A549 (cell line): ENCODE measurements at regions not wholly inside any gene's neighbourhood (a gene's known extent, or its start where the extent isn't known, plus 50 kb on each side); places are given as distances from the start of the nearest gene placed in this dataset.

Experiments used
- BHLHE40 ChIP-seq: IDR thresholded peaks from 2 replicates; pipeline ENCODE4 v1.6.1; 2012; ENCODE audit warnings: low read depth, low read length, inconsistent platforms
- KDM1A ChIP-seq: fragments of 200-600 bp; sonication (generic); IDR thresholded peaks from 2 replicates; pipeline ENCODE4 v1.6.1; 2016; ENCODE audit warnings: low read depth, mild to moderate bottlenecking
- POLR2A ChIP-seq: IDR thresholded peaks from 2 replicates; pipeline ENCODE4 v1.6.1; 2012; ENCODE audit warnings: mild to moderate bottlenecking, low read length
- POLR2AphosphoS2 ChIP-seq: conservative IDR thresholded peaks from 2 replicates; pipeline ENCODE4 v1.6.1; 2012; ENCODE audit warnings: low read length, improper control_type of control experiment, inconsistent platforms
- RARB ChIP-seq: fragments of 250-450 bp; sonication (Bioruptor Pico); IDR thresholded peaks from 2 replicates; pipeline ENCODE4 v1.8.0; 2021; ENCODE audit warnings: mild to moderate bottlenecking, moderate library complexity
- SMC3 ChIP-seq: fragments of >200 bp; sonication (Bioruptor Twin); formaldehyde crosslinking; IDR thresholded peaks from 3 replicates; pipeline ENCODE4 v1.6.1; 2018; ENCODE audit warnings: inconsistent platforms
- TF ChIP-seq, protein P1 (sequence below): fragments of >200 bp; sonication (Bioruptor Twin); formaldehyde crosslinking; IDR thresholded peaks from 3 replicates; pipeline ENCODE4 v1.5.1; 2016
- TF ChIP-seq, protein P2 (sequence below): fragments of 200-600 bp; sonication (generic); IDR thresholded peaks from 2 replicates; pipeline ENCODE4 v1.6.1; 2016; ENCODE audit warnings: antibody characterized with exemption, mild to moderate bottlenecking, moderate library complexity

DNA sequence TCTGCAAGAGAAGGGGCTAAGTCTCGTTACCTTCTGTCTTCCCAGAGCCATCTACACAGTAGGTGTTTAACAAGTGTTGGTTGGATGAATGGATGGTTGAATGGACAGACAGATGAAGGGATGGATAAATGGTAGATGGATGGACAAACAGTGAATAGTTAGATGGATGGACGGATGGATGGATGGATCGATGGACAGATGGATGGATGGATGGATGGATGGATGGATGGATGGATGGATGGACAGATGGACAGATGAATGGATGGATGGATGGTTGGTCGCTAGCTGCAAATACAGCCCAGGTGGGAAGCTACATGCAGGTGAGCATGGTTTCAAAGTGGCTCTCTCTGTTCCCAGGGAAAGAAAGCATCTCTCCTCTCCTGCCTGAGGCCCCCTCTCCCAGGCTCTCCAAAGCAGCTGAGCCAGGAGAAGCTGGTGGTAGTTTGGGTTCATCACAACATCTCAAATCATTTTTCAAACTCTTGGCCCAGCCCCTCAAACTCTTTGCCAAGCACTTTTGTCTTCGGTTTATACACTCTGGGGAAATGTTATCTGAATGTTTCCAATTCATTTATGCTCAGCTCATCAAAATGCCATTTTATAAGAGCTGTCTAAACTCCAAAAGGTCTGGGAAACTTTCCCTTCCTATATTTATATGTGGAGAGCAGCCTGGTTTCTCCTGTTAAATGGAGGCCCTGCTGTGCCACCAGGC is 192.7 kb downstream of the ANAPC1 start:
- TF ChIP-seq SMC3 (no peak), BHLHE40 (no peak), KDM1A (no peak), POLR2AphosphoS2 (no peak), POLR2A (no peak), RARB (CRISPR knock-in tag) (no peak)
- TF ChIP-seq, protein P1, sequence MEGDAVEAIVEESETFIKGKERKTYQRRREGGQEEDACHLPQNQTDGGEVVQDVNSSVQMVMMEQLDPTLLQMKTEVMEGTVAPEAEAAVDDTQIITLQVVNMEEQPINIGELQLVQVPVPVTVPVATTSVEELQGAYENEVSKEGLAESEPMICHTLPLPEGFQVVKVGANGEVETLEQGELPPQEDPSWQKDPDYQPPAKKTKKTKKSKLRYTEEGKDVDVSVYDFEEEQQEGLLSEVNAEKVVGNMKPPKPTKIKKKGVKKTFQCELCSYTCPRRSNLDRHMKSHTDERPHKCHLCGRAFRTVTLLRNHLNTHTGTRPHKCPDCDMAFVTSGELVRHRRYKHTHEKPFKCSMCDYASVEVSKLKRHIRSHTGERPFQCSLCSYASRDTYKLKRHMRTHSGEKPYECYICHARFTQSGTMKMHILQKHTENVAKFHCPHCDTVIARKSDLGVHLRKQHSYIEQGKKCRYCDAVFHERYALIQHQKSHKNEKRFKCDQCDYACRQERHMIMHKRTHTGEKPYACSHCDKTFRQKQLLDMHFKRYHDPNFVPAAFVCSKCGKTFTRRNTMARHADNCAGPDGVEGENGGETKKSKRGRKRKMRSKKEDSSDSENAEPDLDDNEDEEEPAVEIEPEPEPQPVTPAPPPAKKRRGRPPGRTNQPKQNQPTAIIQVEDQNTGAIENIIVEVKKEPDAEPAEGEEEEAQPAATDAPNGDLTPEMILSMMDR, result no peak
- TF ChIP-seq, protein P2, sequence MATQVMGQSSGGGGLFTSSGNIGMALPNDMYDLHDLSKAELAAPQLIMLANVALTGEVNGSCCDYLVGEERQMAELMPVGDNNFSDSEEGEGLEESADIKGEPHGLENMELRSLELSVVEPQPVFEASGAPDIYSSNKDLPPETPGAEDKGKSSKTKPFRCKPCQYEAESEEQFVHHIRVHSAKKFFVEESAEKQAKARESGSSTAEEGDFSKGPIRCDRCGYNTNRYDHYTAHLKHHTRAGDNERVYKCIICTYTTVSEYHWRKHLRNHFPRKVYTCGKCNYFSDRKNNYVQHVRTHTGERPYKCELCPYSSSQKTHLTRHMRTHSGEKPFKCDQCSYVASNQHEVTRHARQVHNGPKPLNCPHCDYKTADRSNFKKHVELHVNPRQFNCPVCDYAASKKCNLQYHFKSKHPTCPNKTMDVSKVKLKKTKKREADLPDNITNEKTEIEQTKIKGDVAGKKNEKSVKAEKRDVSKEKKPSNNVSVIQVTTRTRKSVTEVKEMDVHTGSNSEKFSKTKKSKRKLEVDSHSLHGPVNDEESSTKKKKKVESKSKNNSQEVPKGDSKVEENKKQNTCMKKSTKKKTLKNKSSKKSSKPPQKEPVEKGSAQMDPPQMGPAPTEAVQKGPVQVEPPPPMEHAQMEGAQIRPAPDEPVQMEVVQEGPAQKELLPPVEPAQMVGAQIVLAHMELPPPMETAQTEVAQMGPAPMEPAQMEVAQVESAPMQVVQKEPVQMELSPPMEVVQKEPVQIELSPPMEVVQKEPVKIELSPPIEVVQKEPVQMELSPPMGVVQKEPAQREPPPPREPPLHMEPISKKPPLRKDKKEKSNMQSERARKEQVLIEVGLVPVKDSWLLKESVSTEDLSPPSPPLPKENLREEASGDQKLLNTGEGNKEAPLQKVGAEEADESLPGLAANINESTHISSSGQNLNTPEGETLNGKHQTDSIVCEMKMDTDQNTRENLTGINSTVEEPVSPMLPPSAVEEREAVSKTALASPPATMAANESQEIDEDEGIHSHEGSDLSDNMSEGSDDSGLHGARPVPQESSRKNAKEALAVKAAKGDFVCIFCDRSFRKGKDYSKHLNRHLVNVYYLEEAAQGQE, result no peak
